Activated T-helper 17 cell treated with anti-CD3 and anti-CD28 coated beads, Interleukin-2, amount 50 U/mL, for 72 hours (primary cell): ENCODE measurements at regions not wholly inside any gene's neighbourhood (a gene's known extent, or its start where the extent isn't known, plus 50 kb on each side); places are given as distances from the start of the nearest gene placed in this dataset.

ENCODE experiments used
- ATAC-seq: fragments of 150-1000 bp; cut with Tn5 transposase; replicated peaks from 2 replicates; pipeline ENCODE4 v1.10.0; 2021; ENCODE audit warnings: mild to moderate bottlenecking, moderate library complexity
- H3K27ac Mint-ChIP-seq: one replicate; pipeline ENCODE4 v1.8.0; 2022; ENCODE audit warnings: mixed read lengths
- H3K27me3 Mint-ChIP-seq: one replicate; pipeline ENCODE4 v1.8.0; 2022; ENCODE audit warnings: mixed read lengths
- H3K36me3 Mint-ChIP-seq: one replicate; pipeline ENCODE4 v1.8.0; 2022; ENCODE audit warnings: low read depth, mild to moderate bottlenecking, mixed read lengths
- H3K4me1 Mint-ChIP-seq: one replicate; pipeline ENCODE4 v1.8.0; 2022; ENCODE audit warnings: mixed read lengths
- H3K4me3 Mint-ChIP-seq: one replicate; pipeline ENCODE4 v1.8.0; 2022; ENCODE audit warnings: mild to moderate bottlenecking, mixed read lengths
- H3K9me3 Mint-ChIP-seq: one replicate; pipeline ENCODE4 v1.8.0; 2022; ENCODE audit warnings: mixed read lengths

DNA sequence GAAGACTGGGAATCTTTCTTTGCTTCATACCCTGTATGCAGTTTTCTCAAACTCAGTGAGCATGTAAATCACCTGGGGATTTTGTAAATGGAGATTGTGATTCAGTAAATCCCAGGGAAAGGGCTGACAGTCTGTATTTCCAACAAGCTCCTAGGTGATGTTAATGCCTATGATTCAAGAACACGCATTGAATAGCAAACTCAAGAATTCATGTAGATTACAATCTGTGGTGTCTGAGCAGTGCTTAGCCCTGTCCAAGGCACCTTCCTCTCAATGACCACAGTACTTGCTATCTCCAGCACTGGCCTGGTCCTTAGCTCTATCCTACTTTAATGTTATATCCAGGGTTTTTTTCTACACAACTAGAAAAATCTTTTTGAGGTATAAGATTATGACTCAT is 721.4 kb upstream of the MEF2C start:
- Mint-ChIP-seq H3K27ac (no peak overlapping the region), H3K36me3 (no peaks in the 10 kb centered on the region)
- no peak for ATAC-seq

DNA sequence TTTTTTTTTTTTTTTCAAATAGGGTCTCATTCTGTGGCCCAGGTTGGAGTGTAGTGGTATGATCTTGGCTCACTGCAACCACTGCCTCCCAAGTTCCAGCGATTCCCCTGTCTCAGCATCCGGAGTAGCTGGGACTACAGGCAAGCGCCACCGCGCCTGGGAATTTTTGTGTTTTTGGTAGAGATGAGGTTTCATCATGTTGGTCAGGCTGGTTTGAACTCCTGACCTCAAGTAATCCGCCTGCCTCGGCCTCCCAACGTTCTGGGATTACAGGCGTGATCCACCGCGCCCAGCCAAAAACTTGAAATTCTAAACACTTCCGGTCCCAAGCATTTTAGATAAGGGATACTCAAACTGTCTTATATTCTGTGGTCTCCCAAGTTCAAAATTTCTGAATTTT is 718.9 kb upstream of the MEF2C start:
- no peak overlapping the region for H3K27ac Mint-ChIP-seq
- ATAC-seq: no peak
- H3K36me3 Mint-ChIP-seq: no peaks in the 10 kb centered on the region
- no peaks in the 10 kb centered on the region for H3K4me1 Mint-ChIP-seq
- H3K27me3 Mint-ChIP-seq: no peaks in the 10 kb centered on the region
- H3K9me3 Mint-ChIP-seq: peaks cover 6% of the 10 kb centered on the region
- no peak overlapping the region for H3K4me3 Mint-ChIP-seq

More for the DNA sequence above, 721.4 kb upstream of the MEF2C start:
- Mint-ChIP-seq H3K4me1 (no peaks in the 10 kb centered on the region), H3K9me3 (peaks cover 6% of the 10 kb centered on the region), H3K27me3 (no peaks in the 10 kb centered on the region), H3K4me3 (no peak overlapping the region)

DNA sequence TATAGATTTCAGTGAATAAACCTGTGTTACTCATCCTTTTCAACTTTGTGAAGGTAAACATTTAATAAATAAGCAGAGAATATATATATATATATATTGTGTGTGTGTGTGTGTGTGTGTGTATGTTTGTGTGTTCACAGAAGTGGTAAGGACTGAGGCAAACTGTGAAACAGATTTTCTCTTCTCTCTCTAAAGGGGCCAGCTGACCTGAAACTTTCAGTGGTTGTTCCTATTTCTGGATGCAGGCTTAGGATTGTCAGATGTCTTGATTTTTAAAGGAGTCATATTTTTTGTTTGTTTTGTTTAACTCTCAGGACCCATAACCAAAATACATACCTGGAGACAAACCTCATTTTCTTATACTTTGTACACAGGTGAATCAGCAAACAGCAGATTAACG is 714.9 kb upstream of the MEF2C start:
- Mint-ChIP-seq H3K9me3 (no peaks in the 10 kb centered on the region), H3K4me3 (no peak overlapping the region), H3K4me1 (no peaks in the 10 kb centered on the region), H3K27me3 (no peaks in the 10 kb centered on the region), H3K36me3 (no peaks in the 10 kb centered on the region), H3K27ac (no peak overlapping the region)
- no peak for ATAC-seq

DNA sequence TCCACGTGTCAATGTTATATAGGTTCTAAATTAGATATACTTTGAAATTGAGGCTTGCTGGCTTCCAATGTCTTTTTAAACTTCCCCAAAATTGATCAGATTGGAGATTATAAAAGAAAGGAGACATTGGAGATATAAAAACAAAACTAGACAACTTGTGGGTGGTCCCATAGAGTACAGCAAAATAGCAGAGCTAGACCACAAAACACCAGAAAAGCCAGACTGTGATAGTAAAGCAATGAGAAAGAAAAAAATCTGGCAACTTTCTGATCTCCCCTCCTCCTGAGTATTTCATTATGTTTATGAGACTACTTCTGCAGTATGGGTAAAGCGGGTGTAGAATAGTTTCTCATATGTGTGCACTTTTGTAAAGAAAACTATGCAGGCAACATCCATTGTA is 713.8 kb upstream of the MEF2C start:
- H3K36me3 Mint-ChIP-seq: no peaks in the 10 kb centered on the region
- H3K27me3 Mint-ChIP-seq: no peaks in the 10 kb centered on the region
- no peak for ATAC-seq
- H3K4me3 Mint-ChIP-seq: no peak overlapping the region
- H3K9me3 Mint-ChIP-seq: no peaks in the 10 kb centered on the region
- no peaks in the 10 kb centered on the region for H3K4me1 Mint-ChIP-seq
- no peak overlapping the region for H3K27ac Mint-ChIP-seq

DNA sequence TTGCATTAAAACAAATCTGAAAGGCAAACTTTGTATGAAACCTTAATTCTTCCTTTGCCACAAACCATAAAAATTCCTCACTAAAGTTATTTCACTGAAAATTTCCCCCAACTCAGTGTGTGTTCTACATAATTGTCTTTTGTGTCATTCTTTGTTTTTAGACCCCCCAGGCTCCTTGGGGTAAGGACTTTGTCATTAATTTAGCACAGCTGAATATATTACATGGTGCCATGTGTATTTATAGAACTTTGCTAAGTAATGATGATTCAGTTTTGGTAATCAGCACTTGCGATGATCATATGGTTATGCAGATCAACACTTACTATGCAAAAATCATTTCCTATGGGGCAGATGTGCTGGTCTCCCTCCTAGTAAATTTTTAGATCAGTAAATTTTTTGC is 712.1 kb upstream of the MEF2C start:
- Mint-ChIP-seq H3K27me3 (no peaks in the 10 kb centered on the region), H3K9me3 (no peaks in the 10 kb centered on the region), H3K4me1 (no peaks in the 10 kb centered on the region), H3K27ac (no peak overlapping the region), H3K4me3 (no peak overlapping the region), H3K36me3 (no peaks in the 10 kb centered on the region)
- ATAC-seq: no peak

DNA sequence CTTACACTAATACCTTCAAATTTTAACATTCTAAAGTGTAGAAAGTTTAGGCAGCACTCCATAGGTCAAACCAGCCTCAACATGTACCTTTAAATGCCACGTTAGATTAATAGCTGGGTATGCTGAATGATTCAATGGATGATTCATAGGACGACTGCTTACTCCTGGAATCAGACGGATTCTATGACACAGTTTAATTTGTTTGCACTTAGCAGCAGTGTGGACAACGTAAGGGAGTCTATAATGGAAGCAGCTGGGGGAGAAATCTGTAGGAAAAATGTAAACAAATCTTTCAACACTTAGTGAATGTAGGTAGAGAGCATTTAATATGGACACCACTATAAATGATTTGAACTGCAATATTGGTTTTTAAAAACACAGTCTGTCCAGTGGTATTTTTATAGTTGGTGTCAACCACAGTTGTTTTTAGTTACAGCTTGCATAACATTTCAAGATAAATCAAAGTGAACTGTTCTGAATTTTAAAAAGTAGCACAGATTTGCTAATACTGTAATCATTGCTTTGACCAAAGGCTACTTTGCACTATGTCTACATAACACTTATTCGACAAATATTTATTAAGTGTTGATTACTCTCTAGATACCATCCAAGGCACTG is 701.5 kb upstream of the MEF2C start:
- peaks cover 9% of the 10 kb centered on the region for H3K9me3 Mint-ChIP-seq
- H3K36me3 Mint-ChIP-seq: no peaks in the 10 kb centered on the region
- H3K4me1 Mint-ChIP-seq: no peaks in the 10 kb centered on the region
- no peaks in the 10 kb centered on the region for H3K27me3 Mint-ChIP-seq
- ATAC-seq: no peak
- no peak overlapping the region for H3K4me3 Mint-ChIP-seq
- H3K27ac Mint-ChIP-seq: no peak overlapping the region

DNA sequence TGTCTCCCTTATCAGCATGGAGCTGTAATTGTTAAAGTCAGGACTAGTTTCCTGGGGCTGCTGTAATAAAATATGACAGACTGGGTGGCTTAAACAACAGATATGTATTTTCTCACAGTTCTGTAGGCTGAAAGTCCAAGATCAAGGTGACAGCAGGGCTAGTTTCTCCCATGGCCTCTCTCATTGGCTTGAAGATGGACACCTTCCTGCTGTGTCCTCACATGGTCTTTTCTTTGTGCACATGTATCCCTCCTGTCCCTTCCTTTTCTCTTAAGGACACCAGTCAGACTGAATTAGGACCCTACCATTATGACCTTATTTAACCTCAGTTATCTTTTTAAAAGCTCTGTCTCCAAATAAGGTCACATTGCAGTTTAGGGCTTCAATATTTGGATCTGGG is 700.5 kb upstream of the MEF2C start:
- Mint-ChIP-seq H3K27me3 (no peaks in the 10 kb centered on the region), H3K27ac (no peak overlapping the region), H3K4me3 (no peak overlapping the region), H3K36me3 (no peaks in the 10 kb centered on the region), H3K9me3 (peaks cover 9% of the 10 kb centered on the region), H3K4me1 (no peaks in the 10 kb centered on the region)
- ATAC-seq: no peak

DNA sequence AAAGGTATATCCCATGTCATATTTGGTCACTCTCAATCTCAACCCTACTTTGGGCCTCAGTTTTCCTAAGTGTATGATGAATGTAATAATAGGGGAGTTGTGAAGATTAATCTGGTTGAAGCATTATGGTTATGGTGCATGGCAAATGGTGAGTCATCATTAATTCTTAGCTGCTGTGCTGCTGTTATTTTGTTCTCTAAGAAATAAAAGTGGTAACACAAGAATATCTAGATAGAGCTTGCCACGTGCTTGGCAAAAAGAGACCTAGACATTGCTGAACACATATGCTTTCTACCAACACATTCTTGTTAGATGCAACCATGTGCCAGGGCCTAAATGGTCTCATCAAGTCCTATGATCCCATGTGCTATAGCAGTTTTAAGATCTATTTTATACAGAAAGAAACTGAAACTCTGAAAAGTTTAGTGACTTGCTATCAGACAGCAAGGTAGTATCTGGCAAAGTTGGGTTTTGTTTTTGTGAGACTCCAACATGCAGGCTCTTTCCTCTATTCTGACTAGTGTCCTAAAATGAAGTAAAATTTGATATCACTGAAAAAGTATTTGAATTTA is 699.9 kb upstream of the MEF2C start:
- Mint-ChIP-seq H3K9me3 (peaks cover 9% of the 10 kb centered on the region), H3K4me3 (no peak overlapping the region), H3K36me3 (no peaks in the 10 kb centered on the region), H3K27ac (no peak overlapping the region), H3K4me1 (no peaks in the 10 kb centered on the region), H3K27me3 (no peaks in the 10 kb centered on the region)
- ATAC-seq: no peak

DNA sequence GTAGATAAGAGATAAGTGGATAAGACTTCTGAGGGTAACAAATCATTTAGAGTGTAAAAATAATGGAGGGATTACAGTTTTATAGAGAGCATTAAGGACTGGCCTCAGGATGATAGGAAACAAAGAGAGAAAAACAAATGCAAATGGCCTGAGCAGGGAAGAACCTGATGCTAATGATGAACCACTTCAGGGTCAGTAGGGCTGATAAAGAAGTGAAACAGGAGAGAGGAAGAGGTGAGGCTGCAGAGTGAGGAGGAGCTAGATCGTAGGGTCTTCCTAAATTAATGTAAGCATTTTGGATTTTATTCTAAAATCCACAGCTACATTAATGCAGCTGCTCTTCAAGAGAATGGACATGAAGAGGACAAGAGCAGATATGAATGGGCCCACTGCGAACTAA is 698.0 kb upstream of the MEF2C start:
- Mint-ChIP-seq H3K27ac (no peak overlapping the region), H3K36me3 (no peaks in the 10 kb centered on the region), H3K4me3 (no peak overlapping the region), H3K9me3 (peaks cover 9% of the 10 kb centered on the region), H3K27me3 (no peaks in the 10 kb centered on the region), H3K4me1 (no peaks in the 10 kb centered on the region)
- no peak for ATAC-seq

DNA sequence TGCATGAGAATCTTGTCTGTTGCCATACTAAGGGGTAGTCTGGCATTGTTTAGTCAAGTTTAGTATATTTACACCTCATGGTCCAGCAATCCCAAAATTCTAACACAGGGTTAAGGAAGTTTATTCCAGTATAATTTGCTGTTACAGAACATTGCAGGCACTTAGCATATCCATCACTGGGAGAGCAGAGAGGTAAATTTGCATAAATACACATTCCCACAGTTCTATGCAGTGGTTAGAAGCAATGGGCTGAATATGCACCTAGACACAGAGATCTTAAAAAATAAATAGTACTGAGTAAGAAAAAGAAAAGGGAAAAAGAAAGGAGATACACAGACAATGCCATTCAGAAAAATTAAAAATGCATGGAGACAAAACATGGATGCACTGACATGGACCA is 692.3 kb upstream of the MEF2C start:
- no peak for ATAC-seq
- no peak overlapping the region for H3K27ac Mint-ChIP-seq
- H3K27me3 Mint-ChIP-seq: no peaks in the 10 kb centered on the region
- no peaks in the 10 kb centered on the region for H3K9me3 Mint-ChIP-seq
- H3K4me3 Mint-ChIP-seq: no peak overlapping the region
- no peaks in the 10 kb centered on the region for H3K4me1 Mint-ChIP-seq
- H3K36me3 Mint-ChIP-seq: no peaks in the 10 kb centered on the region

DNA sequence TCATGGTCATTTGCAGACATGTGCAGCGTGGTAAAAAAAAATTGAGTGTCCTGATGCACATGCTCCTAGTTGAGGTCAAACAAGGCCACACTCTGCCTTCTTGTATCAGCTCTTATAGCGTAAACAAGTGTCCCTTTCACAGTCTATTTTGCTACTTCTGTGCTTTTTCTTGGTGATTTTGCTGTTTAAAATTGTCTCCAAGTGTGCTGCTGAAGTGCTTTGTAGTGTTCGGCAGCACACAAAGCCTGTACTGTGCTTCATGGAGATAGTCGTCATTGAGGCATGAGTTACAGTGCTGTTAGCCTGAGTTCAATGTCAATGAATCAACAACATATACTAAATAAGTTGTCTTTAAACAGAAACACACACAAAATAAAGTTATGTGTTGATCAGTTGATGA is 690.4 kb upstream of the MEF2C start:
- no peak overlapping the region for H3K4me3 Mint-ChIP-seq
- H3K9me3 Mint-ChIP-seq: no peaks in the 10 kb centered on the region
- H3K27me3 Mint-ChIP-seq: no peaks in the 10 kb centered on the region
- H3K36me3 Mint-ChIP-seq: no peaks in the 10 kb centered on the region
- no peak overlapping the region for H3K27ac Mint-ChIP-seq
- no peak for ATAC-seq
- no peaks in the 10 kb centered on the region for H3K4me1 Mint-ChIP-seq

DNA sequence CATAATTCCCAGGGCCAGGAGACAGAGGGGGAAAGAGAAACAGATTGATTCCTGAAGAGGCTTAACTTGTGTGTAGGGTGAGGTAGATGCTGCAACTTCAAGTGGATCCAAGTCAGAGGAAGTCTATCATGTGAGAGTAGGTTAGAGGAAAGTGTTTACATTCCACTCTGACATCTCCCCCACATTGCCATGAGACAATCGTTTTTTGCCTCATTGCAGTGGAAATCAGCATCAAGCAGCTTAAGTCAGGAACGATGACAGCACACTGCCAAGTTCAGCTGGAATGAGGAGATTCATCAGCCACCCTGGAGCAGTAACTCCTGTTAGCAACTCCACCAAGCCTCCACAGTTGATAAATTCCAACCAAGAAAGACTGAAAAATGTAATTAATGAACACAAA is 689.7 kb upstream of the MEF2C start:
- no peak for ATAC-seq
- Mint-ChIP-seq H3K27me3 (no peaks in the 10 kb centered on the region), H3K36me3 (no peaks in the 10 kb centered on the region), H3K9me3 (no peaks in the 10 kb centered on the region), H3K4me3 (no peak overlapping the region), H3K4me1 (no peaks in the 10 kb centered on the region), H3K27ac (no peak overlapping the region)

DNA sequence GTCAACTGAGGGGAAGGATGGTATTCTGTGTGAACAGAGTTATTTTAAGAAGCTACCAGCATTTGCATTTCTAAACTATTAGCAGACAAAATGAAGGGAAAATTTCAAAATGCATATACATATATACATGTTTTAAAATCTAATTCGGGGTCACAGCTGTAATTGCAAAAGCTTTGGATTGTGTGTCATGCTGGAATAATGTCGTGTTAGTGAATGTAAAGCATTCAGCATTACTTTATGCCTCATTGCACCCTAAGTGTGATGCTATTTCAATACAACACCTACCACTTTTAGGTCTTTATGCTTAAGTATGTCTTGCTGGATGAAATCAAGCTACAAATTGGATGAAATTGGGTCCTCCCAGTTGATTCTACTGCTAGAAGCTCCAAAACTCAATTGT is 687.6 kb upstream of the MEF2C start:
- no peaks in the 10 kb centered on the region for H3K9me3 Mint-ChIP-seq
- no peaks in the 10 kb centered on the region for H3K36me3 Mint-ChIP-seq
- H3K27ac Mint-ChIP-seq: no peak overlapping the region
- no peak for ATAC-seq
- H3K27me3 Mint-ChIP-seq: no peaks in the 10 kb centered on the region
- H3K4me1 Mint-ChIP-seq: no peaks in the 10 kb centered on the region
- H3K4me3 Mint-ChIP-seq: no peak overlapping the region

DNA sequence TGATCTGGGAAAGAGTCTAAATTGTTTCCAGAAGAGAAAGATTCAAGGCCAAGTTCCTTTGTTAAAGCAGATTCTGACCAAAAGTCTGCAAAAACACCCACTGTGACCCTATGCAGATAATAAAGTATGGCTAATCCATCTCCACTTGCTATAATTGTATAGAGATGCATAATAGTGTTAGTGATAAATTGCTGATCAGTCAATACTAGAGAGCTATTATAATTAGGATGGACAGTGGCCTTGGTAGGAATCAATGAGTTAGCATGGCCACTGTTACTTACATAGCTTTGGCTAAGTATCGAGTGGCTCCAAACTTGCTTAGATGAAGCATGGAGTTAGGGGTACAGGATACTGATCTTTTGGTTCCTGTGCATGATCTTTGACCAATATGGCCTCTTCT is 683.4 kb upstream of the MEF2C start:
- Mint-ChIP-seq H3K27ac (no peak overlapping the region), H3K36me3 (no peaks in the 10 kb centered on the region), H3K9me3 (no peaks in the 10 kb centered on the region), H3K4me1 (no peaks in the 10 kb centered on the region), H3K4me3 (no peak overlapping the region), H3K27me3 (no peaks in the 10 kb centered on the region)
- no peak for ATAC-seq

DNA sequence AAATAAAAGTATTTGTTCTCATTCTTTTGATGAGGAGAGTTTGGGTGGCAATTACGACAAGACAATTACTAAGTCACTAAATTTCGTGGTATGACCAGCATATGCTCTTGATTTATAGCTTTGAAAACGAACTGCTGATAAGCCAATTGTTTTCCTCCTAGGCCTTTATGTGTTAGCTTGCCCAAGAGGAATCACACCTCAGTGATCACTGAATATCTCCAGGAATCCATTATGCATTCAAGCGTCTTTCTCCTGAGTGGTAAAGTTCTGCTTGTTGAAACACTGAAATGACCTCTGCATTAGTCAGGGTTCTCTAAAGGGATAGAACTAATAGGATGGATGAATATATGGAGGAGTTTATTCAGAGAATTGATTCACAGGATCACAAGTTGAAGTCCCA is 677.7 kb upstream of the MEF2C start:
- Mint-ChIP-seq H3K27me3 (no peaks in the 10 kb centered on the region), H3K36me3 (no peaks in the 10 kb centered on the region), H3K9me3 (peaks cover 5% of the 10 kb centered on the region), H3K27ac (no peak overlapping the region), H3K4me3 (no peak overlapping the region), H3K4me1 (no peaks in the 10 kb centered on the region)
- ATAC-seq: no peak
